ENCODE measurements at regions not wholly inside any gene's neighbourhood (a gene's known extent, or its start where the extent isn't known, plus 50 kb on each side); places are given as distances from the start of the nearest gene placed in this dataset.

DNA sequence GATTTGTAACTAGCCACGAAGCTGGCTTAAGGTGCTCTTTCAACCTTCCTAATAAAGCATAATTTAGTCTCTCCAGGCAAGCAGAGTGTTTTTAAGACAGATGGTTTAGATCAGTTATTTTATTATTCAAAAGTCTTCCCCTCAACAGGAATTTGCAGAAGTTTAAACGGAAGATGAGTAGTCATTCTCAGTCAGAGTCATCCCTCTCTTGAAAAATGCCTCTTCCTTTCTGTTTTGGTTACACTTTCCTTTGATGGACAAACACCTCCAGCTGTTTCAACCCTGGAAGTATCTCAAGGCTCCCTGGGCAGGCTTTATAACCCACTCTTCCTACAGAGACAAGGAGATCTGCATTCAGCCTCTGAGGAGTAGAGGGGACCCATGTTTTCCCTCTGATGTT is 60.3 kb upstream of the POU2AF2 start:
- TF ChIP-seq, protein P1, sequence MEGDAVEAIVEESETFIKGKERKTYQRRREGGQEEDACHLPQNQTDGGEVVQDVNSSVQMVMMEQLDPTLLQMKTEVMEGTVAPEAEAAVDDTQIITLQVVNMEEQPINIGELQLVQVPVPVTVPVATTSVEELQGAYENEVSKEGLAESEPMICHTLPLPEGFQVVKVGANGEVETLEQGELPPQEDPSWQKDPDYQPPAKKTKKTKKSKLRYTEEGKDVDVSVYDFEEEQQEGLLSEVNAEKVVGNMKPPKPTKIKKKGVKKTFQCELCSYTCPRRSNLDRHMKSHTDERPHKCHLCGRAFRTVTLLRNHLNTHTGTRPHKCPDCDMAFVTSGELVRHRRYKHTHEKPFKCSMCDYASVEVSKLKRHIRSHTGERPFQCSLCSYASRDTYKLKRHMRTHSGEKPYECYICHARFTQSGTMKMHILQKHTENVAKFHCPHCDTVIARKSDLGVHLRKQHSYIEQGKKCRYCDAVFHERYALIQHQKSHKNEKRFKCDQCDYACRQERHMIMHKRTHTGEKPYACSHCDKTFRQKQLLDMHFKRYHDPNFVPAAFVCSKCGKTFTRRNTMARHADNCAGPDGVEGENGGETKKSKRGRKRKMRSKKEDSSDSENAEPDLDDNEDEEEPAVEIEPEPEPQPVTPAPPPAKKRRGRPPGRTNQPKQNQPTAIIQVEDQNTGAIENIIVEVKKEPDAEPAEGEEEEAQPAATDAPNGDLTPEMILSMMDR (IDR thresholded peaks at IDR 0.05) = no peak
- no peak for TF ChIP-seq POLR2AphosphoS5 (IDR thresholded peaks at IDR 0.05)
- no peak for TF ChIP-seq EP300 (IDR thresholded peaks at IDR 0.05)

All from suprapubic skin (tissue), 4 donors.